ENCODE measurements at regions not wholly inside any gene's neighbourhood (a gene's known extent, or its start where the extent isn't known, plus 50 kb on each side); places are given as distances from the start of the nearest gene placed in this dataset.

GRCh38 chr12:112635036-112635435 lies 156.5 kb upstream of the RPH3A start:
- no peaks in the 10 kb centered on the region for H3K27me3 ChIP-seq
- no peak overlapping the region for H3K4me3 ChIP-seq
- H3K4me1 ChIP-seq: no peaks in the 10 kb centered on the region
- H3K9me3 ChIP-seq: no peaks in the 10 kb centered on the region
- DNase-seq (no peak), ATAC-seq (ENCODE audit: low FRiP score in 2 of 2) (no peak)
- TF ChIP-seq EP300 (IDR thresholded peaks at IDR 0.05) (no peak), CTCF (IDR thresholded peaks at IDR 0.05) (no peak), POLR2AphosphoS5 (IDR thresholded peaks at IDR 0.05) (no peak), POLR2A (IDR thresholded peaks at IDR 0.05) (no peak)
- H3K27ac ChIP-seq: no peak overlapping the region
- H3K36me3 ChIP-seq: no peaks in the 10 kb centered on the region
- 79 to 94% methylated on average over 1 of the region's 1 CpG for WGBS, 2 donors

GRCh38 chr12:112638420-112638819 lies 153.1 kb upstream of the RPH3A start:
- no peak for TF ChIP-seq POLR2A (IDR thresholded peaks at IDR 0.05)
- no peak for TF ChIP-seq EP300 (IDR thresholded peaks at IDR 0.05)
- no peak for TF ChIP-seq CTCF (IDR thresholded peaks at IDR 0.05)
- TF ChIP-seq POLR2AphosphoS5 (IDR thresholded peaks at IDR 0.05): no peak
- Histone ChIP-seq H3K27ac (no peak overlapping the region), H3K9me3 (no peaks in the 10 kb centered on the region), H3K4me3 (no peak overlapping the region), H3K36me3 (no peaks in the 10 kb centered on the region), H3K4me1 (peaks cover 0 to 7% (median 0%) of the 10 kb centered on the region in 4 donors), H3K27me3 (no peaks in the 10 kb centered on the region)
- 81 to 83% methylated on average over 2 of the region's 2 CpGs for WGBS, 2 donors
- DNase-seq (no peak), ATAC-seq (ENCODE audit: low FRiP score in 2 of 2) (no peak)

GRCh38 chr12:112645586-112645985 lies 146.0 kb upstream of the RPH3A start:
- no peaks in the 10 kb centered on the region for H3K9me3 ChIP-seq
- no peak for DNase-seq
- TF ChIP-seq CTCF (IDR thresholded peaks at IDR 0.05): no peak
- TF ChIP-seq POLR2AphosphoS5 (IDR thresholded peaks at IDR 0.05): no peak
- no peak for TF ChIP-seq POLR2A (IDR thresholded peaks at IDR 0.05)
- no peak for TF ChIP-seq EP300 (IDR thresholded peaks at IDR 0.05)
- H3K4me3 ChIP-seq: no peak overlapping the region
- H3K27ac ChIP-seq: no peak overlapping the region
- peaks cover 0 to 8% (median 0%) of the 10 kb centered on the region in 4 donors for H3K4me1 ChIP-seq
- ATAC-seq (ENCODE audit: low FRiP score in 2 of 2): no peak
- no peaks in the 10 kb centered on the region for H3K27me3 ChIP-seq
- no peaks in the 10 kb centered on the region for H3K36me3 ChIP-seq
- 60 to 61% methylated on average over 7 of the region's 7 CpGs for WGBS, 2 donors

- H3K9me3 ChIP-seq: no peaks in the 10 kb centered on the region
- no peaks in the 10 kb centered on the region for H3K4me1 ChIP-seq
- ATAC-seq (ENCODE audit: low FRiP score in 2 of 2) (no peak), DNase-seq (no peak)
- H3K36me3 ChIP-seq: no peaks in the 10 kb centered on the region
- 85 to 87% methylated on average over 3 of the region's 3 CpGs for WGBS, 2 donors
- H3K4me3 ChIP-seq: no peak overlapping the region
- TF ChIP-seq EP300 (IDR thresholded peaks at IDR 0.05) (no peak), POLR2AphosphoS5 (IDR thresholded peaks at IDR 0.05) (no peak)
- no peak overlapping the region for H3K27ac ChIP-seq
- H3K27me3 ChIP-seq: no peaks in the 10 kb centered on the region
Measured at GRCh38 chr12:112656141-112656540, 135.4 kb upstream of the RPH3A start.

GRCh38 chr12:112664569-112664968 lies 127.0 kb upstream of the RPH3A start:
- WGBS, 2 donors: 29 to 33% methylated on average over 8 of the region's 8 CpGs
- Histone ChIP-seq H3K9me3 (no peaks in the 10 kb centered on the region), H3K36me3 (no peaks in the 10 kb centered on the region), H3K4me1 (no peaks in the 10 kb centered on the region), H3K4me3 (no peak overlapping the region), H3K27ac (no peak overlapping the region), H3K27me3 (no peaks in the 10 kb centered on the region)
- TF ChIP-seq EP300 (IDR thresholded peaks at IDR 0.05) (no peak), CTCF (IDR thresholded peaks at IDR 0.05) (no peak), POLR2AphosphoS5 (IDR thresholded peaks at IDR 0.05) (no peak), POLR2A (IDR thresholded peaks at IDR 0.05) (no peak)
- DNase-seq (no peak), ATAC-seq (ENCODE audit: low FRiP score in 2 of 2) (no peak)

Data from upper lobe of left lung (tissue), 6 donors.